OCI-LY1 (cell line): ENCODE measurements at regions not wholly inside any gene's neighbourhood (a gene's known extent, or its start where the extent isn't known, plus 50 kb on each side); places are given as distances from the start of the nearest gene placed in this dataset.
A peak's percentile ranks its signal among the peaks of the same experiment; 100 is the strongest.

ENCODE experiments used
- H2AFZ ChIP-seq: fragments of 200-600 bp; sonication (generic), shearing (Covaris generic); 2 replicates; pipeline ENCODE4 v1.6.0; 2014; ENCODE audit warnings: antibody characterized with exemption, mild to moderate bottlenecking, low read length
- H3F3A ChIP-seq: fragments of 200-600 bp; sonication (generic), shearing (Covaris generic); 2 replicates; pipeline ENCODE4 v1.6.0; 2014; ENCODE audit warnings: mild to moderate bottlenecking, antibody characterized with exemption, low read length, moderate library complexity; ENCODE audit not compliant: insufficient read depth
- H3K27ac ChIP-seq: fragments of 200-600 bp; sonication (generic); 2 replicates; pipeline ENCODE4 v1.5.1; 2014; ENCODE audit warnings: low read length, mixed run types, mild to moderate bottlenecking, low read depth; ENCODE audit not compliant: poor library complexity, severe bottlenecking
- H3K27me3 ChIP-seq: fragments of 200-600 bp; sonication (generic); 2 replicates; pipeline ENCODE4 v1.6.0; 2014; ENCODE audit warnings: antibody characterized with exemption, mild to moderate bottlenecking, low read length, moderate library complexity; ENCODE audit not compliant: insufficient read depth
- H3K36me3 ChIP-seq: fragments of 200-600 bp; sonication (generic); 2 replicates; pipeline ENCODE4 v1.6.1; 2014; ENCODE audit warnings: mild to moderate bottlenecking, antibody characterized with exemption, low read length, moderate library complexity, mixed read lengths; ENCODE audit not compliant: insufficient read depth
- H3K4me1 ChIP-seq: fragments of 200-600 bp; sonication (generic); 2 replicates; pipeline ENCODE4 v1.5.1; 2014; ENCODE audit warnings: mild to moderate bottlenecking, low read length, moderate library complexity; ENCODE audit not compliant: insufficient read depth, severe bottlenecking
- H3K4me2 ChIP-seq: fragments of 200-600 bp; sonication (generic), shearing (Covaris generic); 2 replicates; pipeline ENCODE4 v1.6.1; 2014; ENCODE audit warnings: low read length
- H3K4me3 ChIP-seq: fragments of 200-600 bp; sonication (generic); 2 replicates; pipeline ENCODE4 v1.5.1; 2014; ENCODE audit warnings: low read length, low read depth, mild to moderate bottlenecking, mixed read lengths; ENCODE audit not compliant: poor library complexity, severe bottlenecking
- H3K79me2 ChIP-seq: fragments of 200-600 bp; shearing (Covaris generic); 2 replicates; pipeline ENCODE4 v1.6.1; 2016; ENCODE audit warnings: mixed run types, low read length, mixed read lengths; ENCODE audit not compliant: insufficient read depth
- H3K9ac ChIP-seq: fragments of 200-600 bp; sonication (generic), shearing (Covaris generic); 2 replicates; pipeline ENCODE4 v1.6.1; 2014; ENCODE audit warnings: mild to moderate bottlenecking, low read length, mixed read lengths
- H3K9me2 ChIP-seq: fragments of 200-600 bp; sonication (generic), shearing (Covaris generic); 2 replicates; pipeline ENCODE4 v1.6.1; 2014; ENCODE audit warnings: low read depth, mild to moderate bottlenecking, low read length, mixed read lengths
- H3K9me3 ChIP-seq: fragments of 200-600 bp; shearing (Covaris generic); 2 replicates; pipeline ENCODE4 v1.6.1; 2014; ENCODE audit warnings: low read length, mixed read lengths
- H4K20me1 ChIP-seq: fragments of 200-600 bp; sonication (generic), shearing (Covaris generic); 2 replicates; pipeline ENCODE4 v1.6.0; 2016; ENCODE audit warnings: mild to moderate bottlenecking, low read length; ENCODE audit not compliant: insufficient read depth
- CTCF ChIP-seq: fragments of 200-600 bp; sonication (generic), shearing (Covaris generic); IDR thresholded peaks from 2 replicates; pipeline ENCODE4 v1.5.1; 2017; ENCODE audit warnings: mild to moderate bottlenecking, antibody characterized with exemption, low read length, moderate library complexity, mixed read lengths
- EZH2 ChIP-seq: fragments of 200-600 bp; sonication (generic), shearing (Covaris generic); IDR thresholded peaks from 2 replicates; pipeline ENCODE4 v1.8.0; 2017; ENCODE audit warnings: borderline replicate concordance, mixed run types, mild to moderate bottlenecking, antibody characterized with exemption, low read length, moderate library complexity, mixed read lengths

- Histone ChIP-seq H3K4me1 (no peaks in the 10 kb centered on the region), H3K79me2 (no peaks in the 10 kb centered on the region), H4K20me1 (no peaks in the 10 kb centered on the region), H3F3A (no peaks in the 10 kb centered on the region), H3K27ac (no peak overlapping the region), H2AFZ (no peak overlapping the region), H3K9me3 (no peaks in the 10 kb centered on the region), H3K27me3 (peaks cover 3% of the 10 kb centered on the region; the same call in 1 of the 2 replicates), H3K9ac (no peak overlapping the region), H3K36me3 (no peaks in the 10 kb centered on the region), H3K9me2 (no peaks in the 10 kb centered on the region), H3K4me2 (no peak overlapping the region), H3K4me3 (no peak overlapping the region)
- TF ChIP-seq EZH2 (no peak), CTCF (peak; percentile 66)
These were observed 62.1 kb upstream of the NUP50 start for GRCh38 chr22:45101515-45102227.

- Histone ChIP-seq H2AFZ (no peak overlapping the region), H3K4me3 (no peak overlapping the region), H3F3A (no peaks in the 10 kb centered on the region), H3K27me3 (peaks cover 3% of the 10 kb centered on the region; the same call in 1 of the 2 replicates), H3K9me3 (no peaks in the 10 kb centered on the region), H4K20me1 (no peaks in the 10 kb centered on the region), H3K4me1 (no peaks in the 10 kb centered on the region), H3K79me2 (no peaks in the 10 kb centered on the region), H3K36me3 (no peaks in the 10 kb centered on the region), H3K9ac (no peak overlapping the region), H3K4me2 (no peak overlapping the region), H3K9me2 (no peaks in the 10 kb centered on the region), H3K27ac (no peak overlapping the region)
- TF ChIP-seq EZH2 (no peak), CTCF (no peak)
These were observed 60.8 kb upstream of the NUP50 start for GRCh38 chr22:45102896-45103420.

GRCh38 chr22:45103756-45104155 is 60.0 kb upstream of the NUP50 start:
- Histone ChIP-seq H2AFZ (no peak overlapping the region), H3K4me3 (no peak overlapping the region), H3K9me3 (no peaks in the 10 kb centered on the region), H4K20me1 (no peaks in the 10 kb centered on the region), H3K27ac (no peak overlapping the region), H3K4me2 (no peak overlapping the region), H3K79me2 (no peaks in the 10 kb centered on the region), H3F3A (no peaks in the 10 kb centered on the region), H3K9me2 (no peaks in the 10 kb centered on the region), H3K27me3 (peaks cover 3% of the 10 kb centered on the region; the same call in 1 of the 2 replicates), H3K9ac (no peak overlapping the region), H3K36me3 (no peaks in the 10 kb centered on the region), H3K4me1 (no peaks in the 10 kb centered on the region)
- no peak for TF ChIP-seq EZH2
- no peak for TF ChIP-seq CTCF
